ENCODE measurements at regions not wholly inside any gene's neighbourhood (a gene's known extent, or its start where the extent isn't known, plus 50 kb on each side); places are given as distances from the start of the nearest gene placed in this dataset.

DNA sequence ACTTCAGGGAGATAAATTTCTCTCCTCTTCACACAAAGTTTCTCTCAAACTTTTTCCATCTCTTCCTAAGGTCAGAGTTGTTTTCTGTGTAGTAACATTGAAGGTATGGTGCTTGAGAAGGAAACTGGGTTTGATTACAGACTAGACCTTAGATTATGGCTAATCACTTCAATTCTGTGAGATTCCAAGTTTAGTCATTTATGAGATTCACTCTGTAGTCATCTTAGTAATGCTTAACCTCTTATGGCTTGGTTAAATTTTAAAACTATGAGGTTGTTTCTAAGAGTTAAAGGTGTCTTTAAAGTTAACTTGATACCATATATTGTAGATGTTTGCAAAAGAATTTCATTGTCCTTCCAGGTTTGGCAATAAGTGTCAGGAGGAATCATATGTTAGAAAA, 1092.2 kb downstream of the KCNT2 start:
- TF ChIP-seq POLR2A (IDR thresholded peaks at IDR 0.05): no peak
- no peak for TF ChIP-seq POLR2AphosphoS5 (IDR thresholded peaks at IDR 0.05)
